Stomach (tissue), 8 donors: ENCODE measurements at regions not wholly inside any gene's neighbourhood (a gene's known extent, or its start where the extent isn't known, plus 50 kb on each side); places are given as distances from the start of the nearest gene placed in this dataset.
"Not testable (repeated sequence)": the region's sequence is repeated elsewhere in the genome, so short reads cannot be mapped to it uniquely, and the experiment has no call there.

Experiments used
- DNase-seq, 2 donors: peaks; one replicate each; pipeline versions ENCODE4 v3.0.0 to v3.0.0-alpha.2; 2013 to 2019
- H3K27ac ChIP-seq, 5 donors: fragments of 200-600 bp in 4 of 5; sonication (generic) in 4 of 5; one replicate each; pipeline ENCODE4 v1.5.1; 2013 to 2019; ENCODE audit warnings: mild to moderate bottlenecking in 1 of 5, moderate library complexity in 1 of 5
- H3K27me3 ChIP-seq, 3 donors: fragments of 200-600 bp; sonication (generic); one replicate each; pipeline ENCODE4 v1.5.1; 2017 to 2019; ENCODE audit warnings: mixed run types in 1 of 3
- H3K36me3 ChIP-seq, 4 donors: fragments of 200-600 bp; sonication (generic); 1 replicate in 3 of 4; 2 replicates in 1 of 4; pipeline ENCODE4 v1.5.1; 2016 to 2019
- H3K4me1 ChIP-seq, 4 donors: fragments of 200-600 bp; sonication (generic); one replicate each; pipeline ENCODE4 v1.5.1; 2016 to 2019
- H3K4me3 ChIP-seq, 4 donors: fragments of 200-600 bp; sonication (generic) in 3 of 4; one replicate each; pipeline ENCODE4 v1.5.1; 2016 to 2019; ENCODE audit warnings: mild to moderate bottlenecking in 1 of 4
- H3K9me3 ChIP-seq, 4 donors: fragments of 200-600 bp; sonication (generic); one replicate each; pipeline ENCODE4 v1.5.1; 2016 to 2019
- CTCF ChIP-seq, 7 experiments: fragments of 450-650 bp in 4 of 7; fragments of 200-600 bp in 3 of 7; sonication (generic) in 3 of 7; IDR thresholded peaks; one replicate each; pipeline ENCODE4 v1.5.1; 2016 to 2019; ENCODE audit warnings: antibody characterized with exemption in 7 of 7, control low read depth in 2 of 7, mild to moderate bottlenecking in 1 of 7
- EP300 ChIP-seq: sonication (generic); formaldehyde crosslinking; IDR thresholded peaks from one replicate; pipeline ENCODE4 v1.6.1; 2017; ENCODE audit warnings: antibody characterized with exemption
- POLR2A ChIP-seq, 4 donors: fragments of 450-650 bp; IDR thresholded peaks; one replicate each; pipeline ENCODE4 v1.6.1; 2016; ENCODE audit warnings: antibody characterized with exemption in 4 of 4, control low read depth in 2 of 4, mild to moderate bottlenecking in 1 of 4, moderate library complexity in 1 of 4
- POLR2AphosphoS5 ChIP-seq, 3 donors: sonication (generic); formaldehyde crosslinking; IDR thresholded peaks; one replicate each; pipeline ENCODE4 v1.6.1; 2016; ENCODE audit warnings: antibody characterized with exemption in 3 of 3
- WGBS, 5 donors: extraction: QIAGEN DNeasy Blood & Tissue Kit in 3 of 5; methylation state at CpG; one replicate each; pipeline versions ENCODE4 v1.1.5 to v1.1.7; 2013 to 2018; 5-methylcytosine and 5-hydroxymethylcytosine counted together
- intact Hi-C: fragments of 100-400 bp; cut with DNase I; formaldehyde crosslinking; loops from one replicate; pipeline ENCODE4 v1.15.1; 2023; ENCODE audit warnings: low total_unique reads
- donor health status: healthy with polysubstance abuse.
- donor health status: Bipolar disorder and iron deficiency.
- donor health status: healthy.

- H3K4me1 ChIP-seq, result no peaks in the 10 kb centered on the region
- H3K27me3 ChIP-seq, result no peaks in the 10 kb centered on the region
- no peaks in the 10 kb centered on the region for H3K36me3 ChIP-seq
- H3K4me3 ChIP-seq, result no peak overlapping the region
- peak in 1 of 2 donors; percentile 3 for DNase-seq
- peaks cover 0 to 12% (median 0%) of the 10 kb centered on the region in 4 donors for H3K9me3 ChIP-seq
- no peak overlapping the region for H3K27ac ChIP-seq
- 22 to 37% (median 27%) methylated on average over 2 of the region's 2 CpGs for WGBS, 5 donors
- TF ChIP-seq EP300, result no peak
- no peak for TF ChIP-seq POLR2AphosphoS5 (IDR thresholded peaks at IDR 0.05)
- no peak for TF ChIP-seq POLR2A (IDR thresholded peaks at IDR 0.05)
- no peak for TF ChIP-seq CTCF (IDR thresholded peaks at IDR 0.05)
- intact Hi-C loops, result no loop called here
These were observed 1148.8 kb upstream of the ADGRL4 start for GRCh38 chr1:80155371-80155770.

GRCh38 chr1:80154176-80154575 is 1147.6 kb upstream of the ADGRL4 start:
- H3K9me3 ChIP-seq, result peaks cover 0 to 12% (median 0%) of the 10 kb centered on the region in 4 donors
- H3K27me3 ChIP-seq, result no peaks in the 10 kb centered on the region
- no peak for TF ChIP-seq EP300
- TF ChIP-seq CTCF (IDR thresholded peaks at IDR 0.05), result no peak
- TF ChIP-seq POLR2AphosphoS5 (IDR thresholded peaks at IDR 0.05), result no peak
- TF ChIP-seq POLR2A (IDR thresholded peaks at IDR 0.05), result no peak
- intact Hi-C loops, result no loop called here
- no peaks in the 10 kb centered on the region for H3K36me3 ChIP-seq
- no peaks in the 10 kb centered on the region for H3K4me1 ChIP-seq
- no peak for DNase-seq
- H3K27ac ChIP-seq, result no peak overlapping the region
- no peak overlapping the region for H3K4me3 ChIP-seq
- 81 to 91% (median 89%) methylated on average over 5 of the region's 5 CpGs for WGBS, 5 donors

- Histone ChIP-seq H3K4me1 (no peaks in the 10 kb centered on the region), H3K4me3 (no peak overlapping the region), H3K36me3 (no peaks in the 10 kb centered on the region), H3K27ac (no peak overlapping the region), H3K27me3 (no peaks in the 10 kb centered on the region), H3K9me3 (peaks cover 0 to 12% (median 0%) of the 10 kb centered on the region in 4 donors)
- no peak for DNase-seq
- 92 to 96% (median 95%) methylated on average over 3 to 4 of the region's 4 CpGs for WGBS, 5 donors
- TF ChIP-seq POLR2AphosphoS5 (IDR thresholded peaks at IDR 0.05), result no peak
- TF ChIP-seq EP300, result no peak
- TF ChIP-seq CTCF (IDR thresholded peaks at IDR 0.05), result no peak
- no peak for TF ChIP-seq POLR2A (IDR thresholded peaks at IDR 0.05)
- intact Hi-C loops, result no loop called here
These were observed 1147.2 kb upstream of the ADGRL4 start for GRCh38 chr1:80153762-80154161.

- TF ChIP-seq CTCF (IDR thresholded peaks at IDR 0.05), result no peak
- TF ChIP-seq POLR2AphosphoS5 (IDR thresholded peaks at IDR 0.05), result no peak
- TF ChIP-seq EP300, result no peak
- TF ChIP-seq POLR2A (IDR thresholded peaks at IDR 0.05), result no peak
- H3K27me3 ChIP-seq, result no peaks in the 10 kb centered on the region
- no peak for DNase-seq
These were observed 1136.8 kb upstream of the ADGRL4 start for GRCh38 chr1:80143361-80143760.

GRCh38 chr1:80137946-80138602 is 1131.5 kb upstream of the ADGRL4 start:
- DNase-seq, H3K4me1 ChIP-seq, intact Hi-C loops, H3K36me3 ChIP-seq, H3K27ac ChIP-seq, H3K4me3 ChIP-seq, H3K27me3 ChIP-seq: not testable (repeated sequence)
- 84 to 93% (median 85%) methylated on average over 20 to 27 of the region's 27 CpGs for WGBS, 5 donors
- peaks cover 0 to 13% (median 10%) of the 10 kb centered on the region in 4 donors for H3K9me3 ChIP-seq

More at GRCh38 chr1:80143361-80143760, 1136.8 kb upstream of the ADGRL4 start:
- Histone ChIP-seq H3K36me3 (no peaks in the 10 kb centered on the region), H3K9me3 (peaks cover 5 to 41% (median 21%) of the 10 kb centered on the region in 4 donors), H3K4me3 (no peak overlapping the region), H3K27ac (no peak overlapping the region), H3K4me1 (no peaks in the 10 kb centered on the region)
- intact Hi-C loops, result no loop called here
- 0 to 88% (median 0%) methylated on average over 1 of the region's 1 CpG for WGBS, 5 donors
